ENCODE measurements at regions not wholly inside any gene's neighbourhood (a gene's known extent, or its start where the extent isn't known, plus 50 kb on each side); places are given as distances from the start of the nearest gene placed in this dataset.

- no peaks in the 10 kb centered on the region for H3K27me3 ChIP-seq (ENCODE audit: control insufficient read depth, low read length)
- no peaks in the 10 kb centered on the region for H3K4me1 ChIP-seq (ENCODE audit: control insufficient read depth, low read length)
- H3K9me3 ChIP-seq (ENCODE audit: control insufficient read depth, insufficient read depth, low read length) = no peaks in the 10 kb centered on the region; the same call in 1 of the 2 replicates
- no peak overlapping the region for H3K27ac ChIP-seq (ENCODE audit: low read depth, low read length)
- no peaks in the 10 kb centered on the region for H3F3A ChIP-seq (ENCODE audit: control insufficient read depth, insufficient read depth)
- H3K4me2 ChIP-seq (ENCODE audit: low read length) = no peak overlapping the region
- no peak overlapping the region for H3K4me3 ChIP-seq (ENCODE audit: low read length)
- TF ChIP-seq CTCF (IDR thresholded peaks at IDR 0.05; ENCODE audit: low read depth, low read length, poor library complexity, severe bottlenecking) = no peak
- no peak for TF ChIP-seq EZH2phosphoT487 (IDR thresholded peaks at IDR 0.05; ENCODE audit: borderline replicate concordance, low read length)
- no peaks in the 10 kb centered on the region for H3K9me2 ChIP-seq (replicated peaks; ENCODE audit: control insufficient read depth, low read length)
- H4K20me1 ChIP-seq (ENCODE audit: control insufficient read depth, insufficient read depth, low read depth, low read length) = no peaks in the 10 kb centered on the region
- H3K36me3 ChIP-seq (ENCODE audit: control insufficient read depth, low read length) = no peaks in the 10 kb centered on the region
- H3K79me2 ChIP-seq (ENCODE audit: control insufficient read depth, low read length) = no peaks in the 10 kb centered on the region
Observed at GRCh38 chr2:155442755-155443372, 744.4 kb downstream of the KCNJ3 start.

- H3F3A ChIP-seq (ENCODE audit: control insufficient read depth, insufficient read depth) = no peaks in the 10 kb centered on the region
- no peak overlapping the region for H3K27ac ChIP-seq (ENCODE audit: low read depth, low read length)
- H3K9me3 ChIP-seq (ENCODE audit: control insufficient read depth, insufficient read depth, low read length) = no peaks in the 10 kb centered on the region; the same call in 1 of the 2 replicates
- H3K4me1 ChIP-seq (ENCODE audit: control insufficient read depth, low read length) = no peaks in the 10 kb centered on the region
- H4K20me1 ChIP-seq (ENCODE audit: control insufficient read depth, insufficient read depth, low read depth, low read length) = no peaks in the 10 kb centered on the region
- H3K4me3 ChIP-seq (ENCODE audit: low read length) = no peak overlapping the region
- TF ChIP-seq EZH2phosphoT487 (IDR thresholded peaks at IDR 0.05; ENCODE audit: borderline replicate concordance, low read length) (no peak), CTCF (IDR thresholded peaks at IDR 0.05; ENCODE audit: low read depth, low read length, poor library complexity, severe bottlenecking) (no peak)
- H3K4me2 ChIP-seq (ENCODE audit: low read length) = no peak overlapping the region
- no peaks in the 10 kb centered on the region for H3K27me3 ChIP-seq (ENCODE audit: control insufficient read depth, low read length)
- no peaks in the 10 kb centered on the region for H3K36me3 ChIP-seq (ENCODE audit: control insufficient read depth, low read length)
- no peaks in the 10 kb centered on the region for H3K9me2 ChIP-seq (replicated peaks; ENCODE audit: control insufficient read depth, low read length)
- H3K79me2 ChIP-seq (ENCODE audit: control insufficient read depth, low read length) = no peaks in the 10 kb centered on the region
Observed at GRCh38 chr2:155442088-155442487, 743.6 kb downstream of the KCNJ3 start.

- H3K36me3 ChIP-seq (ENCODE audit: control insufficient read depth, low read length) = no peaks in the 10 kb centered on the region
- no peaks in the 10 kb centered on the region for H3K4me1 ChIP-seq (ENCODE audit: control insufficient read depth, low read length)
- H3K9me3 ChIP-seq (ENCODE audit: control insufficient read depth, insufficient read depth, low read length) = no peaks in the 10 kb centered on the region
- H3F3A ChIP-seq (ENCODE audit: control insufficient read depth, insufficient read depth) = no peaks in the 10 kb centered on the region
- H3K9me2 ChIP-seq (replicated peaks; ENCODE audit: control insufficient read depth, low read length) = no peaks in the 10 kb centered on the region
- no peak for TF ChIP-seq CTCF (IDR thresholded peaks at IDR 0.05; ENCODE audit: low read depth, low read length, poor library complexity, severe bottlenecking)
- H3K4me2 ChIP-seq (ENCODE audit: low read length) = no peak overlapping the region
- H3K27ac ChIP-seq (ENCODE audit: low read depth, low read length) = no peak overlapping the region
- H3K79me2 ChIP-seq (ENCODE audit: control insufficient read depth, low read length) = no peaks in the 10 kb centered on the region
- H3K4me3 ChIP-seq (ENCODE audit: low read length) = no peak overlapping the region
- H4K20me1 ChIP-seq (ENCODE audit: control insufficient read depth, insufficient read depth, low read depth, low read length) = no peaks in the 10 kb centered on the region
- H3K27me3 ChIP-seq (ENCODE audit: control insufficient read depth, low read length) = no peaks in the 10 kb centered on the region
Observed at GRCh38 chr2:155431004-155431507, 732.6 kb downstream of the KCNJ3 start.

All from DOHH2 (cell line).